H9 (cell line): ENCODE measurements at regions not wholly inside any gene's neighbourhood (a gene's known extent, or its start where the extent isn't known, plus 50 kb on each side); places are given as distances from the start of the nearest gene placed in this dataset.

ENCODE experiments used
- DNase-seq: peaks from one replicate; pipeline ENCODE4 v3.0.0-alpha.2; 2017
- H2AFZ ChIP-seq: one replicate; pipeline ENCODE4 v1.6.1; 2013; ENCODE audit warnings: mild to moderate bottlenecking, low read length, control low read depth, moderate library complexity
- H2AK5ac ChIP-seq: 2 replicates; pipeline ENCODE4 v1.6.1; 2013; ENCODE audit warnings: low read length, control low read depth, mixed read lengths; ENCODE audit not compliant: insufficient read length
- H2BK120ac ChIP-seq: one replicate; pipeline ENCODE4 v1.6.1; 2013; ENCODE audit warnings: low read depth, mild to moderate bottlenecking, low read length, control low read depth, inconsistent platforms; ENCODE audit not compliant: poor library complexity, severe bottlenecking
- H2BK12ac ChIP-seq: 2 replicates; pipeline ENCODE4 v1.6.1; 2013; ENCODE audit warnings: low read length, control low read depth, mixed read lengths, low read depth; ENCODE audit not compliant: insufficient read length
- H2BK15ac ChIP-seq: 2 replicates; pipeline ENCODE4 v1.6.1; 2013; ENCODE audit warnings: low read depth, low read length, control low read depth
- H2BK20ac ChIP-seq: one replicate; pipeline ENCODE4 v1.6.1; 2013; ENCODE audit warnings: low read depth, mild to moderate bottlenecking, low read length, control low read depth, inconsistent platforms; ENCODE audit not compliant: poor library complexity, severe bottlenecking
- H2BK5ac ChIP-seq: 2 replicates; pipeline ENCODE4 v1.6.1; 2013; ENCODE audit warnings: low read length, control low read depth, mixed read lengths; ENCODE audit not compliant: insufficient read length
- H3K14ac ChIP-seq: 2 replicates; pipeline ENCODE4 v1.6.1; 2013; ENCODE audit warnings: low read length, control low read depth; ENCODE audit not compliant: insufficient read depth
- H3K18ac ChIP-seq: 2 replicates; pipeline ENCODE4 v1.6.1; 2013; ENCODE audit warnings: low read depth, mild to moderate bottlenecking, mixed read lengths, low read length, control low read depth; ENCODE audit not compliant: insufficient read length
- H3K23ac ChIP-seq: 2 replicates; pipeline ENCODE4 v1.6.1; 2013; ENCODE audit warnings: low read length, control low read depth, mixed read lengths, low read depth; ENCODE audit not compliant: insufficient read length
- H3K23me2 ChIP-seq: 2 replicates; pipeline ENCODE4 v1.6.1; 2013; ENCODE audit warnings: low read depth, mild to moderate bottlenecking, mixed read lengths, low read length, control low read depth; ENCODE audit not compliant: insufficient read length, poor library complexity, severe bottlenecking
- H3K27ac ChIP-seq: 2 replicates; pipeline ENCODE4 v1.5.1; 2013; ENCODE audit warnings: low read length, control low read depth, mixed read lengths, low read depth; ENCODE audit not compliant: insufficient read length
- H3K27me3 ChIP-seq: 2 replicates; pipeline ENCODE4 v1.6.1; 2013; ENCODE audit warnings: low read length, control low read depth, inconsistent platforms; ENCODE audit not compliant: insufficient read depth
- H3K4ac ChIP-seq: 2 replicates; pipeline ENCODE4 v1.6.1; 2013; ENCODE audit warnings: low read depth, mild to moderate bottlenecking, control low read depth, inconsistent platforms, low read length, moderate library complexity
- H3K4me1 ChIP-seq: 2 replicates; pipeline ENCODE4 v1.6.1; 2013; ENCODE audit warnings: low read length, control low read depth, inconsistent platforms; ENCODE audit not compliant: insufficient read depth
- H3K4me2 ChIP-seq: 2 replicates; pipeline ENCODE4 v1.6.1; 2013; ENCODE audit warnings: low read length, control low read depth, mixed read lengths; ENCODE audit not compliant: insufficient read length, insufficient read depth
- H3K56ac ChIP-seq: 2 replicates; pipeline ENCODE4 v1.6.1; 2013; ENCODE audit warnings: low read depth, mild to moderate bottlenecking, mixed read lengths, low read length, control low read depth; ENCODE audit not compliant: insufficient read length
- H3K79me1 ChIP-seq: 2 replicates; pipeline ENCODE4 v1.6.1; 2013; ENCODE audit warnings: low read depth, mild to moderate bottlenecking, moderate library complexity, low read length, control low read depth, inconsistent platforms; ENCODE audit not compliant: insufficient read depth, poor library complexity, severe bottlenecking
- H3K79me2 ChIP-seq: 2 replicates; pipeline ENCODE4 v1.6.1; 2013; ENCODE audit warnings: low read length, control low read depth, inconsistent platforms; ENCODE audit not compliant: insufficient read depth
- H3K9ac ChIP-seq: 2 replicates; pipeline ENCODE4 v1.6.1; 2013; ENCODE audit warnings: low read length, control low read depth, mixed read lengths; ENCODE audit not compliant: insufficient read length; ENCODE audit errors: extremely low read depth
- H3K9me3 ChIP-seq: one replicate; pipeline ENCODE4 v1.6.1; 2013; ENCODE audit warnings: low read depth, low read length, inconsistent platforms; ENCODE audit not compliant: control insufficient read depth
- H3T11ph ChIP-seq: one replicate; pipeline ENCODE4 v1.6.1; 2013; ENCODE audit warnings: mild to moderate bottlenecking, low read length, control low read depth, inconsistent platforms
- H4K20me1 ChIP-seq: one replicate; pipeline ENCODE4 v1.6.1; 2013; ENCODE audit not compliant: control insufficient read depth, insufficient read length, insufficient read depth
- H4K5ac ChIP-seq: 2 replicates; pipeline ENCODE4 v1.6.1; 2013; ENCODE audit warnings: low read depth, mild to moderate bottlenecking, mixed read lengths, low read length, control low read depth; ENCODE audit not compliant: insufficient read length
- H4K8ac ChIP-seq: replicated peaks from 2 replicates; pipeline ENCODE4 v1.6.1; 2013; ENCODE audit warnings: low read length, control low read depth, mixed read lengths, low read depth; ENCODE audit not compliant: insufficient read length
- H4K91ac ChIP-seq: 2 replicates; pipeline ENCODE4 v1.6.1; 2013; ENCODE audit warnings: low read depth, mild to moderate bottlenecking, moderate library complexity, mixed read lengths, low read length, control low read depth; ENCODE audit not compliant: insufficient read length
- H3K27ac Mint-ChIP-seq, 3 experiments: 2 replicates in 2 of 3; 3 replicates in 1 of 3; pipeline ENCODE4 v1.8.0; 2020 to 2021; ENCODE audit warnings: mixed read lengths in 3 of 3, mild to moderate bottlenecking in 1 of 3, moderate library complexity in 1 of 3
- H3K27me3 Mint-ChIP-seq: 2 replicates; pipeline ENCODE4 v1.8.0; 2021; ENCODE audit warnings: low read depth, mild to moderate bottlenecking, moderate library complexity, mixed read lengths
- H3K36me3 Mint-ChIP-seq, 3 experiments: 2 replicates in 2 of 3; 3 replicates in 1 of 3; pipeline ENCODE4 v1.8.0; 2020 to 2021; ENCODE audit warnings: low read depth in 3 of 3, mixed read lengths in 3 of 3; ENCODE audit not compliant: insufficient read depth in 1 of 3
- H3K4me1 Mint-ChIP-seq, 2 experiments: 2 replicates each; pipeline ENCODE4 v1.8.0; 2020; ENCODE audit warnings: mixed read lengths in 2 of 2
- H3K4me3 Mint-ChIP-seq, 2 experiments: 2 replicates in 1 of 2; 3 replicates in 1 of 2; pipeline ENCODE4 v1.8.0; 2020 to 2021; ENCODE audit warnings: mild to moderate bottlenecking in 2 of 2, mixed read lengths in 2 of 2, moderate library complexity in 1 of 2
- H3K9me3 Mint-ChIP-seq, 2 experiments: 2 replicates in 1 of 2; 3 replicates in 1 of 2; pipeline ENCODE4 v1.8.0; 2020; ENCODE audit warnings: mild to moderate bottlenecking in 2 of 2, mixed read lengths in 2 of 2, moderate library complexity in 1 of 2
- CTCF ChIP-seq: fragments of 200-600 bp; sonication (generic); conservative IDR thresholded peaks from 3 replicates; pipeline ENCODE4 v1.8.0; 2021; ENCODE audit warnings: antibody characterized with exemption, mild to moderate bottlenecking
- WGBS: extraction: QIAGEN DNeasy Blood & Tissue Kit; methylation state at CpG from one replicate; pipeline ENCODE4 v1.1.7; 2013; ENCODE audit warnings: missing lambda C conversion rate, low lambda C conversion rate, mixed read lengths; ENCODE audit not compliant: insufficient read length; ENCODE audit errors: extremely low coverage; 5-methylcytosine and 5-hydroxymethylcytosine counted together

DNA sequence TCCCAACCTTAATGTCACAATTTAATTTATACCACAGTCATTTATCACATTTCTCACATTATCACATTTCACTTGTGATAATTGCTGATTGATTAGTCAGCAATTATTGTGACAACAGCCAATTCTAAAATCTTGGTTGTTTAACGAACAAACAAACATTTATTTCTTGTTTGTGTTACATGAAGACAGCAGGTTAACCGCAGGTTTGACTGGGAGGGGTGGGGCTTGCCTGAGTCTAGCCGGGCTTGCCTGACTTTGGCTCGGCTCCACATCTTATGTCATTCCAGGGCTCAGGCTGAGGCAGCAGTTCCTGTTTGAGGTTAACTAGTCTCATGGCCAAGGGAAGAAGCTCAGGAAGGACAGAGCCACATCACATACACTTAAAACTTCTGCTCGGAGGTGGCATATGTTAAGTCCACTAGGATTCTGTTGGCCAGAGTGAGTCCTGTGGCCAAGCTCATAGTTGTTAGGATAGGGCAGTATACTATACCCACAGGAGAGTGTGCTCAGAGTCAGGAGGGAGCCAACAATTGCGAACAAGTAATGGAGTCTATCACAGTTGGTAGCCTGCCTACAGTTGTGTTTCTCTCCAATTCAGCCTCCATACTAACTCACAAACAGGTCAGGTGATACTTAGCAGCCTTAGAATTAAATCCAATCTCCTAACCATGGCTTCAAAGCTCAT, 90.0 kb upstream of the IFNGR1 start:
- no peak overlapping the region for H3K4me2 ChIP-seq
- H3K56ac ChIP-seq, result no peak overlapping the region
- H3K9ac ChIP-seq, result no peak overlapping the region
- H2BK12ac ChIP-seq, result no peak overlapping the region
- no peak overlapping the region for H4K5ac ChIP-seq
- no peaks in the 10 kb centered on the region for H3K79me2 ChIP-seq
- no peak overlapping the region for H2BK20ac ChIP-seq
- H3K14ac ChIP-seq, result no peak overlapping the region
- no peak overlapping the region for H3K4ac ChIP-seq
- H3K23ac ChIP-seq, result no peak overlapping the region
- no peak overlapping the region for H2AFZ ChIP-seq
- H4K91ac ChIP-seq, result no peak overlapping the region
- H3T11ph ChIP-seq, result no peak overlapping the region
- H4K20me1 ChIP-seq, result no peaks in the 10 kb centered on the region
- H3K27me3 Mint-ChIP-seq, result no peaks in the 10 kb centered on the region
- peaks cover 0 to 11% (median 1%) of the 10 kb centered on the region in 3 experiments; a peak in 4 of 7 replicates for H3K36me3 Mint-ChIP-seq
- DNase-seq, result peak; percentile 61
- no peak overlapping the region for H2BK5ac ChIP-seq
- no peak overlapping the region for H4K8ac ChIP-seq
- H2BK120ac ChIP-seq, result no peak overlapping the region
- no peak overlapping the region for H2AK5ac ChIP-seq
- H3K27ac Mint-ChIP-seq, result peak overlapping the region in 1 of 3 experiments; percentile 2; a peak in 1 of 7 replicates
- no peaks in the 10 kb centered on the region for H3K9me3 ChIP-seq
- TF ChIP-seq CTCF, result no peak
- H3K4me3 Mint-ChIP-seq, result no peak overlapping the region
- H3K79me1 ChIP-seq, result no peaks in the 10 kb centered on the region
- no peaks in the 10 kb centered on the region for H3K23me2 ChIP-seq
- H3K9me3 Mint-ChIP-seq, result peaks cover 4 to 6% of the 10 kb centered on the region in 2 experiments; a peak in 3 of 5 replicates
- peaks cover 30 to 31% of the 10 kb centered on the region in 2 experiments for H3K4me1 Mint-ChIP-seq
- no CpG with 5 or more reads among the region's 6 CpGs for WGBS
- no peaks in the 10 kb centered on the region for H3K27me3 ChIP-seq
- H3K27ac ChIP-seq, result no peak overlapping the region
- peaks cover 4% of the 10 kb centered on the region; the same call in 1 of the 2 replicates for H3K4me1 ChIP-seq
- no peak overlapping the region for H3K18ac ChIP-seq
- no peak overlapping the region for H2BK15ac ChIP-seq
